Gastroesophageal sphincter (tissue), 4 donors: ENCODE measurements at regions not wholly inside any gene's neighbourhood (a gene's known extent, or its start where the extent isn't known, plus 50 kb on each side); places are given as distances from the start of the nearest gene placed in this dataset.

Experiments
- ATAC-seq: fragments of 150-250 bp; one replicate; pipeline ENCODE4 v1.9.1; 2016; ENCODE audit warnings: mild to moderate bottlenecking, moderate library complexity
- H3K27ac ChIP-seq, 4 donors: fragments of 200-600 bp; sonication (generic) in 3 of 4; 1 replicate in 3 of 4; 2 replicates in 1 of 4; pipeline ENCODE4 v1.5.1; 2016 to 2019
- H3K27me3 ChIP-seq: fragments of 200-600 bp; sonication (generic); one replicate; pipeline ENCODE4 v1.5.1; 2019
- H3K36me3 ChIP-seq, 2 donors: fragments of 200-600 bp; sonication (generic); one replicate each; pipeline ENCODE4 v1.5.1; 2019; ENCODE audit warnings: control low read depth in 1 of 2
- H3K4me1 ChIP-seq, 3 donors: fragments of 200-600 bp; sonication (generic); 1 replicate in 2 of 3; 2 replicates in 1 of 3; pipeline ENCODE4 v1.5.1; 2016 to 2019; ENCODE audit warnings: control low read depth in 2 of 3
- H3K4me3 ChIP-seq, 2 donors: fragments of 200-600 bp; sonication (generic); one replicate each; pipeline ENCODE4 v1.5.1; 2019; ENCODE audit warnings: mild to moderate bottlenecking in 1 of 2, moderate library complexity in 1 of 2
- H3K9me3 ChIP-seq, 3 donors: fragments of 200-600 bp; sonication (generic); one replicate each; pipeline ENCODE4 v1.5.1; 2017 to 2019; ENCODE audit warnings: control low read depth in 2 of 3
- EP300 ChIP-seq: sonication (generic); formaldehyde crosslinking; IDR thresholded peaks from one replicate; pipeline ENCODE4 v1.6.1; 2017; ENCODE audit warnings: antibody characterized with exemption, mild to moderate bottlenecking
- POLR2A ChIP-seq, 2 donors: fragments of 450-650 bp; IDR thresholded peaks; one replicate each; pipeline ENCODE4 v1.6.1; 2017; ENCODE audit warnings: antibody characterized with exemption in 2 of 2, mild to moderate bottlenecking in 2 of 2, moderate library complexity in 1 of 2
- POLR2AphosphoS5 ChIP-seq: sonication (generic); formaldehyde crosslinking; IDR thresholded peaks from one replicate; pipeline ENCODE4 v1.6.1; 2017; ENCODE audit warnings: antibody characterized with exemption
- WGBS, 2 donors: methylation state at CpG; one replicate each; pipeline ENCODE4 v1.1.5; 2018; ENCODE audit warnings: low coverage in 1 of 2; 5-methylcytosine and 5-hydroxymethylcytosine counted together
- TF ChIP-seq, protein P1 (sequence below), 4 experiments: fragments of 200-600 bp in 2 of 4; fragments of 450-650 bp in 2 of 4; sonication (generic) in 1 of 4; IDR thresholded peaks; one replicate each; pipeline ENCODE4 v1.5.1; 2017 to 2019; ENCODE audit warnings: antibody characterized with exemption in 4 of 4, mild to moderate bottlenecking in 2 of 4, moderate library complexity in 2 of 4

DNA sequence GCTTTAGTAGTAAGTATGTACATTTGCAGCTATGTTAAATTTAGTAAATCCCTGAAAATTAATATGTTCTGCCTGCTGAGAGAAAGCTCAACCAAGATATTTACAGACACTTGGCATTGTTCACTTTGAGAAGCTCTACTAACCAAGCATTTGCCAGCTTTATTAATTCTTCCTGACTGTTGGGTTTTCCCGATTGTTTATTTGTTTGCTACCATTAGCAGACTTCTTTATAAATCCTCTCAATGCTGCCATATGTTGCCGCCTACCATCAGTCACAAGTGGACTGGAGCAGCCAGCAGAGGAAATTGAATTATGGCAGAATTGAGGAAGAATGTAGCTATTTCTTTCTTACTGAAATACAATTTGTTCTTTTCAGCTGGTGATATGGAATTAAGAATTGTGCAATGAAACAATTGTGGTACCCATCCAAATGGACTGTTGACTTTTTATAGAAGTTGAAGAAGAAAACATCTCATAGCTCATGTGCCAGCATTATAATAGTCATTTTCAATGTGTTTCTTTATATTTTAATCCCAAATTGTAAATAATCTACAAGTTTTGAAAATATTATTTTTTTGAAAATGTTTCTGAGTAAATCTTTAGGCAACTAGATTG, 588.7 kb upstream of the CDH6 start:
- TF ChIP-seq, protein P1, sequence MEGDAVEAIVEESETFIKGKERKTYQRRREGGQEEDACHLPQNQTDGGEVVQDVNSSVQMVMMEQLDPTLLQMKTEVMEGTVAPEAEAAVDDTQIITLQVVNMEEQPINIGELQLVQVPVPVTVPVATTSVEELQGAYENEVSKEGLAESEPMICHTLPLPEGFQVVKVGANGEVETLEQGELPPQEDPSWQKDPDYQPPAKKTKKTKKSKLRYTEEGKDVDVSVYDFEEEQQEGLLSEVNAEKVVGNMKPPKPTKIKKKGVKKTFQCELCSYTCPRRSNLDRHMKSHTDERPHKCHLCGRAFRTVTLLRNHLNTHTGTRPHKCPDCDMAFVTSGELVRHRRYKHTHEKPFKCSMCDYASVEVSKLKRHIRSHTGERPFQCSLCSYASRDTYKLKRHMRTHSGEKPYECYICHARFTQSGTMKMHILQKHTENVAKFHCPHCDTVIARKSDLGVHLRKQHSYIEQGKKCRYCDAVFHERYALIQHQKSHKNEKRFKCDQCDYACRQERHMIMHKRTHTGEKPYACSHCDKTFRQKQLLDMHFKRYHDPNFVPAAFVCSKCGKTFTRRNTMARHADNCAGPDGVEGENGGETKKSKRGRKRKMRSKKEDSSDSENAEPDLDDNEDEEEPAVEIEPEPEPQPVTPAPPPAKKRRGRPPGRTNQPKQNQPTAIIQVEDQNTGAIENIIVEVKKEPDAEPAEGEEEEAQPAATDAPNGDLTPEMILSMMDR (IDR thresholded peaks at IDR 0.05), result no peak
- no peak for TF ChIP-seq EP300
- no peak for TF ChIP-seq POLR2A (IDR thresholded peaks at IDR 0.05)
- no peak for TF ChIP-seq POLR2AphosphoS5
- ATAC-seq, result no peak
- Histone ChIP-seq H3K9me3 (no peaks in the 10 kb centered on the region), H3K27ac (no peak overlapping the region), H3K27me3 (no peaks in the 10 kb centered on the region), H3K4me1 (no peaks in the 10 kb centered on the region), H3K4me3 (no peak overlapping the region), H3K36me3 (no peaks in the 10 kb centered on the region)
- WGBS, 2 donors, result 61 to 70% methylated on average over 2 of the region's 2 CpGs

DNA sequence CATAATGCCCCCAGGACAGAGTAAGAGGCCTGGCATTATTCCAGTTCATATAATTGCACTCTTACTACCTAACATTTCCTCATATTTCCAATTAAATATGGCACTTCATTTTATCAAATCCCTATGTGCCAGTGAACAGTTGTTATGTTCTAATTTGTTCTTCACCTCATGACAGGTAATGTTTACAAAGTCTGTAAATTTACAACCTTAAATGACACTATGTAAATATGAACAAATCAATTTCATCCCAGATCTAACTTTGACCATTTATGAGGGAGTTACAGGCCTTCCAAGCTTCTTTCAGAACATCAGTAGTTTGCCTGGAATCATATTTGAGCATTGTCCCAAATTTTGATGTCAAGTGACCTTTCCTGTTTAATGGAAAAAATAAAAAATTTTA, 592.6 kb upstream of the CDH6 start:
- TF ChIP-seq, protein P1 (IDR thresholded peaks at IDR 0.05), result no peak
- TF ChIP-seq POLR2A (IDR thresholded peaks at IDR 0.05) (no peak), EP300 (no peak), POLR2AphosphoS5 (no peak)
- no peak for ATAC-seq

DNA sequence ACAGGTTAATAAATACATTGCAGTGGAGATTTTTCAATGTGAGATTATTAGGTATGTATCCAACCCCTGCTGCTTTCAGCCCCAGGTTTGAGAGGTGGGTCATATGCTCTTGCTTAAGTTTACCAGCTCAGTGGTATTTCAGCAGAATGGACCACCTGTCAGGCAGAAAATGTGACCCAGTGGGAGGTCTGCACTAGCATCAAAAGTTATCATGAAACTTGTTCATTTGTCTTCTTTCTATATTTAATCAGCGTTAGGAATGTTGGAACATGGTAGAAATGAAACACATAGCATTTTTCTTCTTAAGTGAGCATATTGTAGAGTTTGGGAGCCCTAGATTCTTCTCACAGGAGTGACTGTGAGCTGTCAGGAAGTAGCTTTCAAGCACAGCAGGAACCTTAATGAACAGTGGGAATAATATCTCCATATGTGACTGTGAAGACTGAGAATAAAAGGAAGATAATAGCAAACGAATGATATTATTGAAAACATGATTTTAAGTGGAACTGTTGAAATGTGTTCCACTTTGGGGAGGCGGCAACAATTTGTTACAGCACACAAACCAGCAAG, 596.9 kb upstream of the CDH6 start:
- H3K4me1 ChIP-seq, result no peaks in the 10 kb centered on the region
- no peak for ATAC-seq

More for the DNA sequence above, 592.6 kb upstream of the CDH6 start:
- no peaks in the 10 kb centered on the region for H3K9me3 ChIP-seq
- H3K4me3 ChIP-seq, result no peak overlapping the region
- no peak overlapping the region for H3K27ac ChIP-seq
- H3K36me3 ChIP-seq, result no peaks in the 10 kb centered on the region
- no peaks in the 10 kb centered on the region for H3K4me1 ChIP-seq
- no peaks in the 10 kb centered on the region for H3K27me3 ChIP-seq

DNA sequence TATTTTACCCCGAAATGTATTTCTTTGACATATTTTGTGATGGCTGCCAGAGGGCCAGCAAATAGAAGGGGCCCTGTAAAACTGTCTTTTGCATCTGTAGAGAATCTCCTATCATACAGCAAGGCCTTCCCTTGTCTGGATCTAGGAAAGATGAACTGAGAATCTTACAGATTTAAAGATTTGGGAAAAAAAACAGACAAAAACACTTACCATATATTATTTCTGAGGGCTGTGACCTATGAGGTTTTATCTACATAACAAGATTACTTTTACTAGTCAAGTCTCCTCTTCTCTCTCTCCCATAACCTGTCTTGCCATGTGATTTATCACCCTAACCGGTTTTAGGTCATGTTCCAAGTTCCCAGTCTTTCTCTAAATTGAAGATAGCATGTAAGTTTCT, 599.2 kb upstream of the CDH6 start:
- Histone ChIP-seq H3K4me3 (no peak overlapping the region), H3K9me3 (no peaks in the 10 kb centered on the region), H3K36me3 (no peaks in the 10 kb centered on the region), H3K27ac (no peak overlapping the region), H3K4me1 (no peaks in the 10 kb centered on the region), H3K27me3 (no peaks in the 10 kb centered on the region)
- no peak for TF ChIP-seq POLR2AphosphoS5
- TF ChIP-seq, protein P1 (IDR thresholded peaks at IDR 0.05), result no peak
- TF ChIP-seq EP300, result no peak
- TF ChIP-seq POLR2A (IDR thresholded peaks at IDR 0.05), result no peak
- 68 to 88% methylated on average over 2 of the region's 2 CpGs for WGBS, 2 donors
- ATAC-seq, result no peak

More for the DNA sequence above, 596.9 kb upstream of the CDH6 start:
- H3K27me3 ChIP-seq, result no peaks in the 10 kb centered on the region
- no peak overlapping the region for H3K27ac ChIP-seq
- no peaks in the 10 kb centered on the region for H3K9me3 ChIP-seq
- no peak overlapping the region for H3K4me3 ChIP-seq
- TF ChIP-seq EP300 (no peak), POLR2AphosphoS5 (no peak), POLR2A (IDR thresholded peaks at IDR 0.05) (no peak)
- TF ChIP-seq, protein P1 (IDR thresholded peaks at IDR 0.05), result no peak
- WGBS, 2 donors, result 60 to 82% methylated on average over 2 to 3 of the region's 3 CpGs
- no peaks in the 10 kb centered on the region for H3K36me3 ChIP-seq

DNA sequence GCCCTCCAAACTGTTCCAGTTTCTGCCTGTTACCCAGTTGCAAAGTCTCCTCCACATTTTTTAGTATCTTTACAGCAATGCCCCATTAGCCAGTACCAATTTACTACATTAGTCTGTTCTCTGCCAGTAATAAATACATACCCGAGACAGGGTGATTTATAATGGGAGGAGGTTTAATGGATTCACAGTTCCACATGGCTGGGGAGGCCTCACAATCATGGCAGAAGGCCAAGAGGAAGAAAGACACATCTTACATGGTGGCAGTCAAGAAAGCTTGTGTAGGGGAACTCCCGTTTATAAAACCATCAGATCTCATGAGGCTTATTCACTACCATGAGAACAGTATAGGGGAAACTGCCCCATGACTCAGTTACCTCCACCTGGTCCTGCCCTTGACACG, 600.7 kb upstream of the CDH6 start:
- 40 to 73% methylated on average over 1 to 2 of the region's 3 CpGs for WGBS, 2 donors
- Histone ChIP-seq H3K4me3 (no peak overlapping the region), H3K36me3 (no peaks in the 10 kb centered on the region), H3K27me3 (no peaks in the 10 kb centered on the region), H3K27ac (no peak overlapping the region), H3K9me3 (no peaks in the 10 kb centered on the region), H3K4me1 (no peaks in the 10 kb centered on the region)
- TF ChIP-seq POLR2A (IDR thresholded peaks at IDR 0.05), result no peak
- TF ChIP-seq, protein P1 (IDR thresholded peaks at IDR 0.05), result no peak
- no peak for TF ChIP-seq EP300
- no peak for TF ChIP-seq POLR2AphosphoS5
- no peak for ATAC-seq
